LNCaP clone FGC (cell line): ENCODE measurements at regions not wholly inside any gene's neighbourhood (a gene's known extent, or its start where the extent isn't known, plus 50 kb on each side); places are given as distances from the start of the nearest gene placed in this dataset.

Experiments used
- DNase-seq: peaks from one replicate; pipeline ENCODE4 v3.0.0-alpha.2; 2011; ENCODE audit warnings: low read depth
- H3K4me3 ChIP-seq: 2 replicates; pipeline ENCODE4 v1.5.1; 2011; ENCODE audit warnings: mild to moderate bottlenecking, low read depth, low read length, control low read depth
- TF ChIP-seq, protein P1 (sequence below): IDR thresholded peaks from 2 replicates; pipeline ENCODE4 v1.5.1; 2012; ENCODE audit warnings: mild to moderate bottlenecking; ENCODE audit not compliant: control insufficient read depth, insufficient read depth; ENCODE audit errors: extremely low read depth

DNA sequence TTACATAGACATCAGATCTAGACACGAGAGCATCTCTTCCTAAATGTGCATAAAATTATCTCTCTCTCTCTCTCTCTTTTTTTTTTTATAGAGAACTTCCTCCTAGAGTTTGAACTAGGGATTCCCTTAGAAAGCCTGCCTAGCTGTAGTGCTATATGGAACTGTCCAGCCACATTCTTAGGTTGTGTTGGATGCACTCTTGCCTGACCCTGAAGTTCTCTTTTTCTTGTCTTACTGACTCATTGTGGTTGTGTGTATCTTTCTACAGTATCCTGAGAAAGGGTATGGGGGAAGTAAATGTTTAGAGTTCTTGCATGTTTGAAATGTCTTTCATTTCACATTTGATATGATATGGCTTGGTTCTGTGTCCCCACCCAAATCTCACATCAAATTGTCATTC, 368.2 kb downstream of the CDH2 start:
- TF ChIP-seq, protein P1, sequence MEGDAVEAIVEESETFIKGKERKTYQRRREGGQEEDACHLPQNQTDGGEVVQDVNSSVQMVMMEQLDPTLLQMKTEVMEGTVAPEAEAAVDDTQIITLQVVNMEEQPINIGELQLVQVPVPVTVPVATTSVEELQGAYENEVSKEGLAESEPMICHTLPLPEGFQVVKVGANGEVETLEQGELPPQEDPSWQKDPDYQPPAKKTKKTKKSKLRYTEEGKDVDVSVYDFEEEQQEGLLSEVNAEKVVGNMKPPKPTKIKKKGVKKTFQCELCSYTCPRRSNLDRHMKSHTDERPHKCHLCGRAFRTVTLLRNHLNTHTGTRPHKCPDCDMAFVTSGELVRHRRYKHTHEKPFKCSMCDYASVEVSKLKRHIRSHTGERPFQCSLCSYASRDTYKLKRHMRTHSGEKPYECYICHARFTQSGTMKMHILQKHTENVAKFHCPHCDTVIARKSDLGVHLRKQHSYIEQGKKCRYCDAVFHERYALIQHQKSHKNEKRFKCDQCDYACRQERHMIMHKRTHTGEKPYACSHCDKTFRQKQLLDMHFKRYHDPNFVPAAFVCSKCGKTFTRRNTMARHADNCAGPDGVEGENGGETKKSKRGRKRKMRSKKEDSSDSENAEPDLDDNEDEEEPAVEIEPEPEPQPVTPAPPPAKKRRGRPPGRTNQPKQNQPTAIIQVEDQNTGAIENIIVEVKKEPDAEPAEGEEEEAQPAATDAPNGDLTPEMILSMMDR = no peak
- no peak for DNase-seq
- no peak overlapping the region for H3K4me3 ChIP-seq

DNA sequence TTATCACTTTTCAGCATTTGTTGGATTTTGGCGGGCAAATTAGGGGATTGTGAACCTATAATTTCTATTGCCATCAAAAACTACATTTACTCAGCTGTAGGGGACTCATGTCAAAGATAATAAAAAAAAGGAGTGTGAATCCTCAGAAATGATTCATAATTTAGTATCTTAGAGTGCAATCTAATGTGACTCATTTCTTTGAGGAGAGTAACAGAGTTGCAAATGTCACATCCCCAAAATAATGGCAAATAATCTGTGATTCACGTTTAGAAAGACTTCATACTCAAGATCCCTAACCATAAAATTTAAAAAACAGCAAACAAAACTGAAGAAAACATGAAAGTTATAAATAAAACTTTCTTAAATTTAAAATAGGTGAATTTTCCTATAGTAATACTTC, 373.0 kb downstream of the CDH2 start:
- no peak for DNase-seq
- no peak overlapping the region for H3K4me3 ChIP-seq
- TF ChIP-seq, protein P1 = no peak

DNA sequence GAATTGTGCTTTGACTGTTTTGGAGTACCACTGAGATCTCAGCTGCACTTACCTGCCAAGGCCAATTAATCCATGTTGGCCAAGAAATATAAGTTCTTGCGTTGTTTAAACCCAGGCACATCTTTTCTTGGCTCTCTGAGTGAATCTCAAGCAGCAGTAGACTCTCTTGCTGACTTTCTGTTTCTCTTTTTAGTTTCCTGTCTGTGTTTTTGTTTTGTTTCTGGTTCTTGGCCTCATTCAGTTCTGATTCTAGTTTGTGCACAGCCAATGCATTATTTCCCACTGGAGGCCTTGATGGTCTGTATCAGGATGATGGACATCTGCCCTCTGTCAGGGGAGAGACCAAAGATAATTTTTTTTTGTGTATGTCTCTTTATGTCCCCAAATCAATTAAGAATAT, 379.4 kb downstream of the CDH2 start:
- TF ChIP-seq, protein P1 = no peak
- no peak for DNase-seq

DNA sequence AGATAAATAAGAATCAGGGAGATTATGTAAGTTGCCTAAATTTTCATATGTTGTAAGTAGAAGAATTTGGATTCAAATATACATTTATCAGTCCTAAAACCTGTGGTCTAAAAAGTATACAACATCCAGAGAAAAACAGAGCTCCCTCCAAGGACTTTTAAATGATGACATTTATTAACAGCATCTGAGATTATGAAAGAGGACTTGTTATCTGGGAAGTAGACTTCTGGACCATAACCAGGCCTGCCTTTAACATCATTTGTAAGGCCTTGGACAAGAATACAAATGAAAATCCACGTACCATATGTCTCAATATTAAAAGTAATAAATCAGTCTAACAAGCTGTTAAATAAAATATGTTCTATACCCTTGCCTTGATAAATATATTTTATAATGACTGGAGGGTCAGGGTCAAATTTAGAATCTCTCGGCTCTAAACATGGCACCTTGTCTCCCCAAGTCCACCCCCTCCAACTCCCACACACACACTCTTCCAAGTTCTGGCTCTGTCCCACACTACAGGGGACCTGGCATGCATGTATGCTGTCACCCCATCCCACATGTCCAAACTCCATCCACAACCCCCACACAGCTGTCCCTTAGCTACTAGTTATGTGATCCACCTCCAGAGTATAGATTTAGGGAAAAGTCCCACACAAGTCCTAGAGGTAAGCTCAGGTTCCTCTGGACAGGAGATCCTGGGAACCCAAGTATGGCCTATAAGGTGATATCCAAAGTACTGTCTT, 382.6 kb downstream of the CDH2 start:
- no peak for DNase-seq
- TF ChIP-seq, protein P1 = no peak
- no peak overlapping the region for H3K4me3 ChIP-seq

More for the DNA sequence above, 379.4 kb downstream of the CDH2 start:
- no peak overlapping the region for H3K4me3 ChIP-seq

DNA sequence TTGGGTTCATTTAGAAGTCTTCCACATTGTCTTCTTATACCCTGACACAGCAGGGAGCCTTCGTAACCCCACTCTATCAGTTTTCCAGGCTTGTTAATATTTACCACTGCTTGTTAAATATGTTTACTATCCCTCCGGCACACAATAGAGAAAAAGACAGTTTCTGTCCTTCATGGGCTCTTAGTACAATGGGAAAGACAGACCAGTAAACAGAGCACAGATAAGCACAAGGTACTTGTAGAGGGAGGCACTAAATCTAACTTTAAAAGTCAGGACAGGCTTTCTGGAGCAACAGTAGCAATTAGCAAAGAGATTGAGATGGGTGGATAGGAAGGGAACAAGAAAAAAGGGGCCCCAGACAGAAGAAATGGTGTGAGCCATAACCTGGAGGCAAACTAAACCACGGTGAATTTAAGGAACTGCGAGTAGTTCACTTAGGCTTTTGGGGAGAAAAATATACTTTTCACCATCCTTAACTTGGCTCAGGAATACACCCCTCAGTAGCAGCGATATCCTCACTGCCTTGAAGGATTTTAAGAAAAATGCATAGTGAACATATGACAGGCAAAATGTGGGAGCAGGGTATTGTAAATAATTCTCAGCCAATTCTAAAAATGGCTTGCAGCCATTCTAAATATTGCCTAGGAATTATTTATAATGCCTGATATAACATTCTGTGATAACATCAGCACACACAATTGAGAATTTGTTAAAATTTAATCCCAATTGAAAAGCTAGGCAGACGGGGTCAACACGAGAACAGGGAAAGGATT, 383.7 kb downstream of the CDH2 start:
- TF ChIP-seq, protein P1 = no peak
- H3K4me3 ChIP-seq = no peak overlapping the region
- DNase-seq = no peak

DNA sequence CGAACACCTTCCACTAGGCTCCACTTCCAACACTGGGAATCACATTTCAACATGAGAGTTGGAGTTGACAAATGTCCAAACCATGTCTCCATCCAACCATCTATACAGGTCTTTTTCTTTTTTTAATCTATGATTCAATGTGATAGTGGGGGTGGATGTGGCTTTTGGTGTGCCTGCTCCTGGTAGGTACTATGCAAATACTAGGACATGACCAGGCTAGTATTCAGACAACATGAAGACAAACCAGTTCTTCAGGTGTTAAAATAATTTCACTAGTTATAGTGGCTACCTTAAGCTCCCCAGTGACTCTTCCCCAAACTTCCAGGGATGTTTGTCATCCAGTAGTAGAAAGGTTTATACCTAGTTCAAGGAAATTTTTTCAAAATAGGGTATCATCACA, 387.5 kb downstream of the CDH2 start:
- DNase-seq = no peak
- TF ChIP-seq, protein P1 = no peak
- H3K4me3 ChIP-seq = no peak overlapping the region
